ENCODE measurements at regions not wholly inside any gene's neighbourhood (a gene's known extent, or its start where the extent isn't known, plus 50 kb on each side); places are given as distances from the start of the nearest gene placed in this dataset.

DNA sequence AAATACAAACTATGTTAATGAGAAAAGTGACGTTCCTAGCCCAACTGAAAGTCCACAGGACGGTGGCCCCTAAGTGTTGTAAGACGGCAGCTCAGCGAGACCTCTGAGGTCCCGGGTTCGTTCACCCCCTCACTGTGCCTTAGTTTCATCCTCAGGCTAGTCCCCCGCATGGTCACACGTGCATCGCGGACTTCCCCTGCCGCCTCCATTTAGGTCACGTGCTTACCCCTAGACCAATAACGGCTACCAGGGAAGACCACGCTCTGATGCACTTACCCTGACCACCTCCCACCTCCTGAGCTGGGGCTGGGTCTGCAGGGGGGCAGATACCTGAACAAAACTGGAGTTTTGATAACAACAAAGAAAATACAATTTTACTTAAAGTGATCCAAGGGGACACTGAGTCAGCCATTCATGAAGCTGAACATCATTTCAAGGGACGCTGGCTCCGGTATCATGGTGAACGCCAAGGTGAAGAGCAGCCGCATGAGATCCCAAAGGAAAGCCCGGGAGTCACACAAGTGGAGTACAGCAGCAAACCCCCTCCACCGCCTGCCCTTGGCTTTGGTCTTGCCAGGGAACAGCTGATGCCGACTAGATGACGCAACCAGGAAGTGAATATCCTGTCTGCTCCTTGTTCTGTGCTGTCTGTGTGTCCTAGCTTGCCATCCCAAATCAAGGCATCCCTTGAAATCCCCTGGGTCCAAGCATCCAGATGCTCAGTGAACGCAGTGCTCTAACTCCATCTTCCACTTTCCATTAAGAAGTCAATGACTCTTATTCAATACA, 274.1 kb downstream of the PCNX1 start:
- no peak for TF ChIP-seq POLR2A (IDR thresholded peaks at IDR 0.05; ENCODE audit: low read length)
- TF ChIP-seq GATA1 (IDR thresholded peaks at IDR 0.05; ENCODE audit: low read depth, low read length) = no peak

All from erythroblast (primary cell).